Glomerular visceral epithelial cell (primary cell): ENCODE measurements at regions not wholly inside any gene's neighbourhood (a gene's known extent, or its start where the extent isn't known, plus 50 kb on each side); places are given as distances from the start of the nearest gene placed in this dataset.

Experiments used
- DNase-seq: peaks from one replicate; pipeline ENCODE4 v3.0.0-alpha.2; 2016; ENCODE audit errors: extremely low spot score

- DNase-seq = no peak
Measured at GRCh38 chr3:74564560-74564959, 49.9 kb downstream of the CNTN3 start.

DNA sequence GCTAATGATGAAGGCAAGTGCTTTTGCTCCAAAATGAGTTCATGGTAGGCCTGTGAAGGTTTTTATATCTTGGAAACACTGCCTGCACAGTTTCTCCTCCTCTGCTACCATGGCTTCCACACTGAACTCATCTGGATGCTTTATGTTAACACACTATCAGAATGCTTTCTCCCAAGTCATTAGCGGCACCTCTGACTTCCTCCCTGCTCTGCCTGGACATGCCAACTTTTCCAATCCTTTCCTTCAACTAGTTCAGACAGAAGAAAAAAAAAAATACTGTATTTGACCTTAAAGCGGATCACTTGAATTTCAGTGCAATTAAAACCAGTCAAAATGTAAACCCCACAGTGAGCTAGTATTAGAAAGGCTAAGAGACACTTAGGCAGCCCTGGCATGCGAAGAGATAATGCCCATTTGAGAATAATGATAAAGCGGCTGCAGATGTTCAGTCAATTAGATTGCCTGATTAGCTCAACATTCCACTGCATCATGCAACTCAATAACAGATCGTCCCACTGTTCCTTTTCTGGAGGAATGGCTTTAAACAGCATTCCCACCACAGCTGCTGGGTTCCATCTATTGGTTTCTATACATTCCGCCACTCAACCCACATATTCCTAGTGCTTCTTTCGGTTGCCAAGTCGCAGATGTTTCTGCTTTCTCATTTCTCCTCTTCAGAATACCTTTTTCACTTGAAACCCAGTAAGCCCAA, 51.7 kb downstream of the CNTN3 start:
- no peak for DNase-seq

- no peak for DNase-seq
Measured at GRCh38 chr3:74561881-74562280, 52.6 kb downstream of the CNTN3 start.

DNA sequence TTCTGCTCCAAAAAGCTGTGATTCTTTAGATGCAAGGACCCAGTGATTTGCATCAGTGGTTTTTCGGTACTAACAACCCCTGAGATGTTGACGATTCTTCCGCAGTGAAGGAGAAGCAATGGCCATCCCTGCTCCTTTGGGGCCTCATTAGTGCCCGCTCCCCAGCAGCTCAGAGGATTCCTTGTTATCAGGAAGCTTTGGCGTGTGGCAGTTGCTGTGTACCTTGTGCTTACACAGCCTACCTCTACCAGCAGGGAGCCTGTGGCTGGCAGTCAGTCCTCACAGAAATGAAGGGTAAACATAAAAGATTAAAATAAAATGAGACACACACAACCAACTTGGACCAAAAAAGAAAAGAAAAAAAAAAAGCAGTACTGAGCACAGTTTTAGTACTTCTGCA, 55.2 kb downstream of the CNTN3 start:
- DNase-seq = no peak

GRCh38 chr3:74550686-74551085, 63.8 kb downstream of the CNTN3 start:
- no peak for DNase-seq

- no peak for DNase-seq
Measured at GRCh38 chr3:74546426-74546825, 68.0 kb downstream of the CNTN3 start.

DNA sequence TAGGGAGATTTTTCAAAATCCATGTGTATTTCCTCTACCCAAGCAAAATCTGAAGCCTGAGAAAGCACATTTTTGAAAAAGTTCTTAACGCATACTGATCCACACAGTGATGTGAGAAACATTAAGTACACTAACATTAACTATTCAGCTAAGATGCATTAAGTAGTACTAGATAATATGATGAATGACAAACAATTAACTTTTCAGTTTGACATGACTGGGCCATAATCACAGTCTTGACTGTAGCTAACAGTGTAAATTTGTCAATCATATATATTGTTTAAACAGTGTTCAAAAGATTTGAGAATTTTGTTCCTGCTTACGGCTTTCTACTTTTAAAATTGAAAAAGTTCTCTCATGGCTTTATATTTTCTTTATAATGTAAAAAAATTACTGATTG, 72.0 kb downstream of the CNTN3 start:
- no peak for DNase-seq

GRCh38 chr3:74539876-74540275, 74.6 kb downstream of the CNTN3 start:
- no peak for DNase-seq

- no peak for DNase-seq
Measured at GRCh38 chr3:74538669-74539068, 75.8 kb downstream of the CNTN3 start.

DNA sequence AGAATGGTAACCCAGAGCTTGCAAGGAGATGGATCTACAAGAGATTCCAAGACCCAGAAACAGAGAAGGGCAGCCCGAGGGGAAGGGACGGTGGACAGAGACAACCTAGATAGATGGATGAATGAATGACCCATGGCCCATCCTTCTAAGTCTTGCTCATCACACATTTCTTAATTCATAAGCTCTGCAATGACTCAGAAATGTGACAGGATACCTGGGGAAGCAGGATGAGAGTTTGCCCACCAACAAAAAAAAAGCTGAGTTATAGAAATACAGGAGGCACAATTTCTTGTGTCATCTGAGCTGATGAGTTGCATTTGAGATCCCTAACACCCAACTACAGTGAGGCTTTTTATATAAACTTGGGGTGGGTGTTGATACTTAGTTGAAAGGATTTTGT, 76.6 kb downstream of the CNTN3 start:
- no peak for DNase-seq

DNA sequence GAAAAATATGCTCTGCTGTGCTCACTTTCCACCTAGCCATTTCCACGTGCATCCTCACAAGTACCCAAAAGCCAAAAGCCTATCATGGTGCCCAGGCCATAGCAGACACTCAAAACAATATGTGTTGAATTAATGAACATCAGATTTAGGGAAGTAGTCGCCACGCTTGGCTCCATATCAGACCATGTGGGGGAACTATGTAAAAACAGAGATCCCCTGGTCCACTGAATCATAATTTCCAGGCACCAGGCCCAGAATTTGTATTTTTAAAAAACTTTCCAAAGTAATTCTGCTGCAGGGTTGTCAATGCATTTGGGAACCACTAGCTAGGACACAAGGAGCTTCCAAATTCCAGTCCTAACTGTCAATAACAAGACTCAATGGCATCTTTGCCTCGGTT, 77.3 kb downstream of the CNTN3 start:
- no peak for DNase-seq

GRCh38 chr3:74535281-74535680, 79.2 kb downstream of the CNTN3 start:
- no peak for DNase-seq

DNA sequence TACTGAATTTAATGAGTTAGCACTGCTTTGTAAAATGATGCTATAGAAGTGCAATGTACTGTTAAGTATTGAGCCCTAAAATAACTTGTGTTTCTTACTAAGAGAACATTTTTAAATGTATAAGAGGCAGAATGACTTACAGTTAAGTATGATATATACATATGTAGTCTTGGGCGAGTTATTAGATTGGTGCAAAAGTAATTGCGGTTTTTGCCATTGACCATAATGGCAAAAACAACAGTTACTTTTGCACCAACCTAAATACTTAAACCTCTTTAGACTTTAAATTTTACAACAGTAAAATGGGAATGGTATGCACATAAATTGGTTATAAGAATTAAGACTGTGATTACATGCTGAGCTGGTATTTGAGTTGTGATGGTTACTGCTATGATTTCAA, 79.8 kb downstream of the CNTN3 start:
- no peak for DNase-seq

DNA sequence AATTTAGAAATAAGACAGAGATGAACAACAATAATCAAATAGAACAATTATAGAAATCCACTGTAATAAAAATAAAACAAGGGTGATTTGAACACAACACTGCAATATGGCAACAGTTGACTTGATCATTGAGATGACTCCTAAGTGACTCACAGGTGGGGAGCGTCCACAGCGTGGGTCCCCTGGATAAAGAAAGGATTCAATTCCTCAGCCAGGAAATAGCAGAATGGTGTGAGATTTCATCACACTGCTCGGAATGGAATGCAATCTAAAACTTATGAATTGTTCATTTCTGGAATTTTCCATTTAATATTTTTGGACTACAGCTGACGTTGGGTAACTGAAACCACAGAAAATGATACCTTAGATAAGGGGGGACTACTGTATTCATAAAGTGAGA, 82.0 kb downstream of the CNTN3 start:
- no peak for DNase-seq

DNA sequence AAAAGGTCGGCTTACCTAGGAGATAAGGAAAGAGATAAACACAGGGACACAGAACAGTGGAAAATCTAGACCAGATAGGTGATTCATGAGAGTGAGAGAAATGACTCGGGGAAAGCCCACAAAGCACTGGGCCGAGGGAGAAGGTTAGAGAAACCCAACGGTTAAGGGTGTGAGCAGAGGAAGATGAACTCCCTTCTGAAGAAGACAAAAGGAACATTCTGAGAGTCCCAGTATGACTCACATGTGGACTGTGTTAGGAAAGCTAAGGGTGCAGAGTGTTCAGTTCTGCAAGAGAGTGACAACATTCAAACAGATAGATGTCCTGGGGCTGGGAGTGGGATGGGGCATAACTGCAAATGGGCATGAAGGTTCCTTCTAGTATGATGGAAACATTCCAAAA, 83.0 kb downstream of the CNTN3 start:
- DNase-seq = no peak

GRCh38 chr3:74529145-74529544, 85.3 kb downstream of the CNTN3 start:
- no peak for DNase-seq

DNA sequence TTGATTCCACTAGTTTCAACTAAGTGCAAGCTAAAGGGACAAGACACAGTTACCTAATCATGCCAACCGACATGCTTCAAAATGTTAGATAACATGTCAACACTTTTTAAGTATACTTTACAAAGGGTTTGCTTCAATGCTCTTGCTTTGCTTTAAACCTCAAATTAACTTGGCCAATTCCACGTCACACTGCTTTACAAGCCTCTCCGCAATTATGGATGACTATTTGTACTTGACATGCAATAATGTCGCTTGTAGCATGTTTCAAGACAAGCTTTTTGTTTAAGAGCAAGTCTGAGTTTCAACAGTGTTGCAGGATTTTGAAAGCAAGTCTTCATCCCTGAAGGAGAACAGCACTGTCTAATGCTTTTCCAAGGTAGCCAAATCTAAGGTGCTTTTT, 86.9 kb downstream of the CNTN3 start:
- no peak for DNase-seq

- no peak for DNase-seq
Measured at GRCh38 chr3:74523811-74524210, 90.6 kb downstream of the CNTN3 start.

- no peak for DNase-seq
Measured at GRCh38 chr3:74520895-74521294, 93.6 kb downstream of the CNTN3 start.

DNA sequence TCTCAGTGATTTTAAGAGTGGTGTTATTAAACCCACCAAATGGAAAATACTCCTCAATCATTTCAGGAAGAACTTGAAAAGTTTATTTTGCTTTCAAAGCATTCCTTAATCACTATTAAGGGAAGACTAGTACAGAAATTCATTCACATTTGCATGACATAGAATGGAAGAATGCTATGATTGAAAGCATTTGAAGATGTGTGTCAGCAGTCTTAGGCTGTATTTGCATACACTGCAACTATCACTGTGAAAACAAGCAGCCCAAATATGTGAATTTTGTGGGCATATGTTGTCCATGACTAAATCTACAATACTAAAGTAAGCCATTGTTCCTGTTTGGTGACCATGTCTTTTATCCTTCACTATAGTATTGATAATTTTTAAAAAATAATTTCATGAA, 95.8 kb downstream of the CNTN3 start:
- no peak for DNase-seq

DNA sequence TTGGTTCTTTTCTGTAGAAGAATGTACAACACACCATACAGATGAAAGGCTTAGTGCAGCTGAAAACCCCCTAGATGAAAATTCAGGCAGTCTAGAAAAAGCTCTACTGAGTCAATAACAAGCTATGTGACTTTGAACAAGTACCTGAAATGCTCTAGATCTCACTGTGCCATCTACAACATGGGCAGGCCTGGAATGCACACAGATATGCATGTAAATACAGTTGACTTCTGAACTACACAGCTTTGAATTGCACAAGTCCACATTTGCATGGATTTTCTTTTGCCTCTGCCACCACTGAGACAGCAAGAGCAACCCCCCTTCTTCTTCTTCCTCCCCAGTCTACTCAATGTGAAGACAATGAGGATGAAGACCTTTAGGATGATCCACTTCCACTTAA, 98.4 kb downstream of the CNTN3 start:
- DNase-seq = no peak

DNA sequence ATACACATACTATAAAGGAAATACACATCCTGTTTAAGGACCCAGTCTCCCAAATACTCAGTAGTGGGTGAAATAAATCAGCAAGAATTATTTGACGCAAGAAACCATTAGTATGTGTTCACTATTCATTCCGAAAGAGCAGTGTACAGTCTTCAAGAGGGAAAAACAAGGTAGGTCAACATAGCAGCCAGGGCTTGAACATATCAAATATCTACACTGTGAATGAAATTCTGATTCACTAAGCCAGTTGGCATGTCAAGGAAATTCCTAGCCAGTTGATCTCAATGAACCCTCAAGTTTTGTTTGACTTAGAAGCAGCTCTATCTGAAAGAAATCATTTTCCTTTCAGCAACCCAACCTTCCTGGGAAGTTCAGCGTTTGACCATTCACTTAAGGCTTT, 99.0 kb downstream of the CNTN3 start:
- DNase-seq = no peak

GRCh38 chr3:74511078-74511477, 103.4 kb downstream of the CNTN3 start:
- no peak for DNase-seq

DNA sequence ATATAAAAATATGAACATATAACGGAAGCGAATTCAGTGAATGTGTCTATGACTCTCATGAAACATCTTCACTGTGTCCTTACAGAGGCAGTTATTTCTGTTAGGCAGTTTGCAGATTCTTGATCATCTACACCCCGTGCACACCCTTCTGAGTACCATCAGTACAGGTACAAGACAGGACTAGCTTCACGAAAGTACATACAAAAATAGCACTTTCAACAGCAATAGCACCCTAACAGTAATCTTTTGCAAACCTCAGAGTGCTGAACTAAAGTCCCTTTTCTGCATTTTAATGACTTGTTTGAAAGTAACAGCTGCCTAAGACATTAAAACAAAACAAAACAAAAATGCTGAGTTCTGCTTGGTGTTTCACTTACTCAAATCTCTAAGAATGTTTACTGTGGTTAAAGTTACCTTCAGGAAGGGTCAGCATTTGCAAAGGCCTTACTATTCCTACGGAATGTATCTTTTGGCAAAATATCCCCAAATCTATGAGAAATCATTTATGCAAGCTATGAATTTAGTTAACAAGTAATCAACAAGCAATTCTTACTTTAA, 104.1 kb downstream of the CNTN3 start:
- no peak for DNase-seq
